Activated naive CD4-positive, alpha-beta T cell treated with anti-CD3 and anti-CD28 coated beads, Interleukin-2, amount 50 U/mL, for 24 hours (primary cell): ENCODE measurements at regions not wholly inside any gene's neighbourhood (a gene's known extent, or its start where the extent isn't known, plus 50 kb on each side); places are given as distances from the start of the nearest gene placed in this dataset.

ENCODE experiments used
- H3K27ac Mint-ChIP-seq: one replicate; pipeline ENCODE4 v1.8.0; 2021; ENCODE audit warnings: mild to moderate bottlenecking, mixed read lengths
- H3K27me3 Mint-ChIP-seq: one replicate; pipeline ENCODE4 v1.8.0; 2021; ENCODE audit warnings: mixed read lengths
- H3K36me3 Mint-ChIP-seq: one replicate; pipeline ENCODE4 v1.8.0; 2021; ENCODE audit warnings: mixed read lengths
- H3K4me1 Mint-ChIP-seq: one replicate; pipeline ENCODE4 v1.8.0; 2021; ENCODE audit warnings: mixed read lengths
- H3K4me3 Mint-ChIP-seq: one replicate; pipeline ENCODE4 v1.8.0; 2021; ENCODE audit warnings: mild to moderate bottlenecking, mixed read lengths
- H3K9me3 Mint-ChIP-seq: one replicate; pipeline ENCODE4 v1.8.0; 2021; ENCODE audit warnings: mixed read lengths

- H3K36me3 Mint-ChIP-seq: no peaks in the 10 kb centered on the region
- peaks cover 2% of the 10 kb centered on the region for H3K27me3 Mint-ChIP-seq
- no peak overlapping the region for H3K4me3 Mint-ChIP-seq
- H3K4me1 Mint-ChIP-seq: no peaks in the 10 kb centered on the region
- H3K27ac Mint-ChIP-seq: no peak overlapping the region
- no peaks in the 10 kb centered on the region for H3K9me3 Mint-ChIP-seq
These were observed 543.3 kb upstream of the MAP3K7 start for GRCh38 chr6:91130126-91130525.

- Mint-ChIP-seq H3K36me3 (no peaks in the 10 kb centered on the region), H3K27ac (no peak overlapping the region), H3K9me3 (peaks cover 6% of the 10 kb centered on the region), H3K4me1 (no peaks in the 10 kb centered on the region), H3K27me3 (peaks cover 2% of the 10 kb centered on the region), H3K4me3 (no peak overlapping the region)
These were observed 540.9 kb upstream of the MAP3K7 start for GRCh38 chr6:91127752-91128151.

- Mint-ChIP-seq H3K27ac (no peak overlapping the region), H3K36me3 (no peaks in the 10 kb centered on the region), H3K9me3 (peaks cover 6% of the 10 kb centered on the region), H3K4me1 (no peaks in the 10 kb centered on the region), H3K27me3 (peaks cover 2% of the 10 kb centered on the region), H3K4me3 (no peak overlapping the region)
These were observed 540.0 kb upstream of the MAP3K7 start for GRCh38 chr6:91126876-91127275.

- H3K4me1 Mint-ChIP-seq: no peaks in the 10 kb centered on the region
- H3K36me3 Mint-ChIP-seq: no peaks in the 10 kb centered on the region
- no peak overlapping the region for H3K4me3 Mint-ChIP-seq
- no peaks in the 10 kb centered on the region for H3K9me3 Mint-ChIP-seq
- no peak overlapping the region for H3K27ac Mint-ChIP-seq
- H3K27me3 Mint-ChIP-seq: no peaks in the 10 kb centered on the region
These were observed 530.7 kb upstream of the MAP3K7 start for GRCh38 chr6:91117550-91117949.

GRCh38 chr6:91114123-91114708, 527.3 kb upstream of the MAP3K7 start:
- Mint-ChIP-seq H3K27ac (no peak overlapping the region), H3K9me3 (no peaks in the 10 kb centered on the region), H3K36me3 (no peaks in the 10 kb centered on the region), H3K4me1 (no peaks in the 10 kb centered on the region), H3K27me3 (peaks cover under 1% of the 10 kb centered on the region), H3K4me3 (no peak overlapping the region)

GRCh38 chr6:91106083-91106482, 519.2 kb upstream of the MAP3K7 start:
- no peaks in the 10 kb centered on the region for H3K9me3 Mint-ChIP-seq
- H3K4me1 Mint-ChIP-seq: no peaks in the 10 kb centered on the region
- H3K27ac Mint-ChIP-seq: no peak overlapping the region
- no peaks in the 10 kb centered on the region for H3K36me3 Mint-ChIP-seq
- H3K4me3 Mint-ChIP-seq: no peak overlapping the region
- H3K27me3 Mint-ChIP-seq: peaks cover 5% of the 10 kb centered on the region

- H3K4me3 Mint-ChIP-seq: no peak overlapping the region
- H3K27ac Mint-ChIP-seq: no peak overlapping the region
- no peaks in the 10 kb centered on the region for H3K36me3 Mint-ChIP-seq
- H3K27me3 Mint-ChIP-seq: peaks cover 5% of the 10 kb centered on the region
- no peaks in the 10 kb centered on the region for H3K4me1 Mint-ChIP-seq
- H3K9me3 Mint-ChIP-seq: no peaks in the 10 kb centered on the region
These were observed 518.7 kb upstream of the MAP3K7 start for GRCh38 chr6:91105532-91105931.

GRCh38 chr6:91099479-91099878, 512.6 kb upstream of the MAP3K7 start:
- Mint-ChIP-seq H3K27ac (no peak overlapping the region), H3K9me3 (no peaks in the 10 kb centered on the region), H3K36me3 (no peaks in the 10 kb centered on the region), H3K4me1 (no peaks in the 10 kb centered on the region), H3K4me3 (no peak overlapping the region), H3K27me3 (peaks cover 3% of the 10 kb centered on the region)

- H3K4me3 Mint-ChIP-seq: no peak overlapping the region
- no peaks in the 10 kb centered on the region for H3K36me3 Mint-ChIP-seq
- no peaks in the 10 kb centered on the region for H3K27me3 Mint-ChIP-seq
- H3K4me1 Mint-ChIP-seq: no peaks in the 10 kb centered on the region
- H3K9me3 Mint-ChIP-seq: no peaks in the 10 kb centered on the region
- H3K27ac Mint-ChIP-seq: no peak overlapping the region
These were observed 511.1 kb upstream of the MAP3K7 start for GRCh38 chr6:91098006-91098405.

GRCh38 chr6:91097364-91097763, 510.5 kb upstream of the MAP3K7 start:
- Mint-ChIP-seq H3K9me3 (no peaks in the 10 kb centered on the region), H3K4me3 (no peak overlapping the region), H3K36me3 (no peaks in the 10 kb centered on the region), H3K27me3 (no peaks in the 10 kb centered on the region), H3K4me1 (no peaks in the 10 kb centered on the region), H3K27ac (no peak overlapping the region)

GRCh38 chr6:91094806-91095475, 508.1 kb upstream of the MAP3K7 start:
- Mint-ChIP-seq H3K4me1 (no peaks in the 10 kb centered on the region), H3K27ac (no peak overlapping the region), H3K36me3 (no peaks in the 10 kb centered on the region), H3K4me3 (no peak overlapping the region), H3K9me3 (no peaks in the 10 kb centered on the region), H3K27me3 (no peaks in the 10 kb centered on the region)

- Mint-ChIP-seq H3K4me3 (no peak overlapping the region), H3K36me3 (no peaks in the 10 kb centered on the region), H3K4me1 (no peaks in the 10 kb centered on the region), H3K9me3 (no peaks in the 10 kb centered on the region), H3K27me3 (no peaks in the 10 kb centered on the region), H3K27ac (no peak overlapping the region)
These were observed 507.5 kb upstream of the MAP3K7 start for GRCh38 chr6:91094341-91094740.

- Mint-ChIP-seq H3K36me3 (no peaks in the 10 kb centered on the region), H3K27me3 (no peaks in the 10 kb centered on the region), H3K9me3 (no peaks in the 10 kb centered on the region), H3K27ac (no peak overlapping the region), H3K4me1 (no peaks in the 10 kb centered on the region), H3K4me3 (no peak overlapping the region)
These were observed 502.1 kb upstream of the MAP3K7 start for GRCh38 chr6:91088976-91089375.

GRCh38 chr6:91088515-91088914, 501.6 kb upstream of the MAP3K7 start:
- H3K4me1 Mint-ChIP-seq: no peaks in the 10 kb centered on the region
- no peaks in the 10 kb centered on the region for H3K36me3 Mint-ChIP-seq
- H3K27ac Mint-ChIP-seq: no peak overlapping the region
- no peak overlapping the region for H3K4me3 Mint-ChIP-seq
- H3K9me3 Mint-ChIP-seq: no peaks in the 10 kb centered on the region
- no peaks in the 10 kb centered on the region for H3K27me3 Mint-ChIP-seq

GRCh38 chr6:91087908-91088307, 501.0 kb upstream of the MAP3K7 start:
- H3K4me1 Mint-ChIP-seq: no peaks in the 10 kb centered on the region

GRCh38 chr6:91083211-91083610, 496.3 kb upstream of the MAP3K7 start:
- H3K4me1 Mint-ChIP-seq: no peaks in the 10 kb centered on the region
- H3K27ac Mint-ChIP-seq: no peak overlapping the region
- H3K27me3 Mint-ChIP-seq: no peaks in the 10 kb centered on the region
- H3K36me3 Mint-ChIP-seq: no peaks in the 10 kb centered on the region
- no peaks in the 10 kb centered on the region for H3K9me3 Mint-ChIP-seq
- no peak overlapping the region for H3K4me3 Mint-ChIP-seq

More at GRCh38 chr6:91087908-91088307, 501.0 kb upstream of the MAP3K7 start:
- H3K36me3 Mint-ChIP-seq: no peaks in the 10 kb centered on the region
- H3K4me3 Mint-ChIP-seq: no peak overlapping the region
- no peaks in the 10 kb centered on the region for H3K27me3 Mint-ChIP-seq
- no peaks in the 10 kb centered on the region for H3K9me3 Mint-ChIP-seq
- H3K27ac Mint-ChIP-seq: no peak overlapping the region
